Small intestine (tissue), 7 donors: ENCODE measurements at regions not wholly inside any gene's neighbourhood (a gene's known extent, or its start where the extent isn't known, plus 50 kb on each side); places are given as distances from the start of the nearest gene placed in this dataset.

Source experiments
- DNase-seq, 2 donors: peaks; one replicate each; pipeline versions ENCODE4 v3.0.0 to v3.0.0-alpha.2; 2013
- FAIRE-seq: peaks from 2 replicates; lab custom pipeline; 2012; peaks lifted over from hg19 to GRCh38; lab: Jason Lieb, UNC
- H3K27ac ChIP-seq, 3 donors: one replicate each; pipeline ENCODE4 v1.5.1; 2013; ENCODE audit warnings: low read length in 2 of 3, mild to moderate bottlenecking in 2 of 3, control low read depth in 1 of 3, inconsistent platforms in 1 of 3, low read depth in 1 of 3, moderate library complexity in 1 of 3
- H3K27me3 ChIP-seq, 3 donors: one replicate each; pipeline ENCODE4 v1.6.1; 2013; ENCODE audit warnings: low read length in 3 of 3, inconsistent platforms in 1 of 3; ENCODE audit not compliant: control insufficient read depth in 3 of 3, insufficient read depth in 3 of 3
- H3K36me3 ChIP-seq, 3 donors: one replicate each; pipeline ENCODE4 v1.6.1; 2013; ENCODE audit warnings: low read length in 3 of 3, inconsistent platforms in 1 of 3, low read depth in 1 of 3, mild to moderate bottlenecking in 1 of 3, moderate library complexity in 1 of 3; ENCODE audit not compliant: control insufficient read depth in 3 of 3, insufficient read depth in 2 of 3
- H3K4me1 ChIP-seq, 3 donors: one replicate each; pipeline ENCODE4 v1.6.1; 2013; ENCODE audit warnings: low read length in 2 of 3, inconsistent platforms in 1 of 3, low read depth in 1 of 3, mild to moderate bottlenecking in 1 of 3, moderate library complexity in 1 of 3; ENCODE audit not compliant: control insufficient read depth in 3 of 3, insufficient read depth in 2 of 3
- H3K4me3 ChIP-seq, 3 donors: one replicate each; pipeline ENCODE4 v1.5.1; 2013; ENCODE audit warnings: low read length in 3 of 3, control low read depth in 1 of 3, inconsistent platforms in 1 of 3, low read depth in 1 of 3, mild to moderate bottlenecking in 1 of 3, moderate library complexity in 1 of 3
- H3K9me3 ChIP-seq, 2 donors: one replicate each; pipeline ENCODE4 v1.6.1; 2013; ENCODE audit warnings: low read depth in 1 of 2, low read length in 1 of 2; ENCODE audit not compliant: control insufficient read depth in 2 of 2, insufficient read depth in 1 of 2
- WGBS, 3 donors: extraction: QIAGEN DNeasy Blood & Tissue Kit; methylation state at CpG; one replicate each; pipeline ENCODE4 v1.1.7; 2013; 5-methylcytosine and 5-hydroxymethylcytosine counted together
- donor health status: healthy with polysubstance abuse.
- donor health status: control.
- donor health status: control.
- donor health status: Bipolar disorder and iron deficiency.
- donor health status: healthy.

GRCh38 chr2:176562359-176563078, 293.3 kb downstream of the MTX2 start:
- Histone ChIP-seq H3K4me1 (peaks cover 0 to 4% (median 0%) of the 10 kb centered on the region in 3 donors), H3K4me3 (no peak overlapping the region), H3K9me3 (no peaks in the 10 kb centered on the region), H3K36me3 (no peaks in the 10 kb centered on the region), H3K27ac (no peak overlapping the region), H3K27me3 (peaks cover 0 to 17% (median 9%) of the 10 kb centered on the region in 3 donors)
- DNase-seq: no peak
- 55 to 62% (median 56%) methylated on average over 4 of the region's 4 CpGs for WGBS, 3 donors
- FAIRE-seq: no peak

GRCh38 chr2:176565641-176566323, 296.5 kb downstream of the MTX2 start:
- Histone ChIP-seq H3K36me3 (no peaks in the 10 kb centered on the region), H3K27ac (peak overlapping the region in 1 of 3 donors; percentile 16), H3K9me3 (no peaks in the 10 kb centered on the region), H3K4me3 (no peak overlapping the region), H3K27me3 (peaks cover 0 to 9% (median 6%) of the 10 kb centered on the region in 3 donors), H3K4me1 (peaks cover 0 to 4% (median 0%) of the 10 kb centered on the region in 3 donors)
- DNase-seq: peak in 1 of 2 donors; percentile 38
- no peak for FAIRE-seq
- 57 to 78% (median 75%) methylated on average over 18 of the region's 18 CpGs for WGBS, 3 donors

DNA sequence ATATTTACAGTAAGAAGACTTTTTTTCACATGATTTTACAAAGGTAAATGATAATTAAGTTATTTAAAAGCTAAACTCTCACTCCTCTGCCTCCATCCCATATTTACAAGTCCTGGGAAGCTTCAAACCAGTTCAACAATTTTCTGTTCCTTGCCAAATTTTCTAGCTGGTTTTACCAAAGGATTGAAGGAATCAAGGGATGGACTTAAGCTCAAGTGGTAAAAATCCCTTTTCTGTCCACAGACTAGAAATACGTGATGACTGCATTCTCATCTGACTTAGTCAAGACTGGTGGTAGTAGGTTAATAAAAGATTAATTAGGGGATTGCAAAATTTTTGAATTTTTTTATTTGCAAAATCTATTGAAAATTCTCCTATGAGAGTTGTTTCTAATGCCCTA, 297.3 kb downstream of the MTX2 start:
- H3K9me3 ChIP-seq: no peaks in the 10 kb centered on the region
- DNase-seq: no peak
- WGBS, 3 donors: 77 to 90% (median 86%) methylated on average over 1 of the region's 1 CpG
- H3K27me3 ChIP-seq: peaks cover 0 to 9% (median 6%) of the 10 kb centered on the region in 3 donors
- H3K27ac ChIP-seq: peak overlapping the region in 1 of 3 donors; percentile 16
- FAIRE-seq: no peak
- H3K36me3 ChIP-seq: no peaks in the 10 kb centered on the region
- H3K4me1 ChIP-seq: peaks cover 0 to 4% (median 0%) of the 10 kb centered on the region in 3 donors
- H3K4me3 ChIP-seq: no peak overlapping the region

DNA sequence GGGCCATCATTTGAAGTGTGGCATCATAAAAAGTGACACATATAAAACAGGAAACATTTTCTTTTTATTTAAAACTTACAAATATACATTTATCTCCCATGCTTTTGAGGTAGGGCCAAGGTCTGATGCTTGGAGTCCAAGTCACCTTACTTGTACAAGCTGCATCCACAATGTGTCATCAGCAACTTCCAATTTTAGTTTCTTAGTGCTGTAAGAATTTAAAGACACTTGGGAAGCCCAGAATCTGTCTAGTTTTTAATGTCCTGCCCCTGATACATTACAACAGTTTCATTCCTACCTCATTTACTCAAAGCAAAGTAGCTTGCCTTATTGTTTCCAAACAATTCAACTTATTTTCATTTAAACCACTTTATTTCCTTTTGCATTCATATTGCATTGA, 297.7 kb downstream of the MTX2 start:
- no peak for FAIRE-seq
- Histone ChIP-seq H3K9me3 (no peaks in the 10 kb centered on the region), H3K27me3 (peaks cover 0 to 9% (median 6%) of the 10 kb centered on the region in 3 donors), H3K4me1 (peaks cover 0 to 4% (median 0%) of the 10 kb centered on the region in 3 donors), H3K4me3 (no peak overlapping the region), H3K36me3 (no peaks in the 10 kb centered on the region), H3K27ac (no peak overlapping the region)
- DNase-seq: no peak

- H3K36me3 ChIP-seq: no peaks in the 10 kb centered on the region
- no peaks in the 10 kb centered on the region for H3K9me3 ChIP-seq
- peak overlapping the region in 1 of 3 donors; percentile 8 for H3K27ac ChIP-seq
- peaks cover 0 to 9% (median 6%) of the 10 kb centered on the region in 3 donors for H3K27me3 ChIP-seq
- H3K4me3 ChIP-seq: no peak overlapping the region
- 70 to 85% (median 71%) methylated on average over 2 of the region's 2 CpGs for WGBS, 3 donors
- H3K4me1 ChIP-seq: peaks cover 0 to 4% (median 0%) of the 10 kb centered on the region in 3 donors
- no peak for FAIRE-seq
- DNase-seq: no peak
Measured at GRCh38 chr2:176567361-176567760, 298.1 kb downstream of the MTX2 start.

- Histone ChIP-seq H3K36me3 (no peaks in the 10 kb centered on the region), H3K27ac (no peak overlapping the region), H3K4me3 (no peak overlapping the region), H3K27me3 (peaks cover 0 to 6% (median 4%) of the 10 kb centered on the region in 3 donors), H3K4me1 (peaks cover 0 to 4% (median 0%) of the 10 kb centered on the region in 3 donors), H3K9me3 (no peaks in the 10 kb centered on the region)
- DNase-seq (no peak), FAIRE-seq (no peak)
- 67 to 82% (median 70%) methylated on average over 3 of the region's 3 CpGs for WGBS, 3 donors
Measured at GRCh38 chr2:176569574-176569973, 300.3 kb downstream of the MTX2 start.

GRCh38 chr2:176573612-176574483, 304.6 kb downstream of the MTX2 start:
- Histone ChIP-seq H3K36me3 (no peaks in the 10 kb centered on the region), H3K27me3 (peaks cover 0 to 2% (median 0%) of the 10 kb centered on the region in 3 donors), H3K4me3 (no peak overlapping the region), H3K9me3 (no peaks in the 10 kb centered on the region), H3K27ac (no peak overlapping the region), H3K4me1 (no peaks in the 10 kb centered on the region)
- 72 to 79% (median 75%) methylated on average over 4 of the region's 4 CpGs for WGBS, 3 donors
- no peak for DNase-seq
- no peak for FAIRE-seq
